SHP77 (cell line): ENCODE measurements at regions not wholly inside any gene's neighbourhood (a gene's known extent, or its start where the extent isn't known, plus 50 kb on each side); places are given as distances from the start of the nearest gene placed in this dataset.

Experiments
- DNase-seq, 2 experiments: peaks; one replicate each; lab custom pipeline; 2025; lab: John Stamatoyannopoulos, UW

- no peak for DNase-seq
Observed at GRCh38 chr17:79342376-79342775, 267.8 kb downstream of the ENGASE start.

- DNase-seq = no peak
Observed at GRCh38 chr17:79341816-79342215, 267.2 kb downstream of the ENGASE start.

- no peak for DNase-seq
Observed at GRCh38 chr17:79341222-79341780, 266.7 kb downstream of the ENGASE start.

- no peak for DNase-seq
Observed at GRCh38 chr17:79340333-79341221, 266.0 kb downstream of the ENGASE start.

- DNase-seq = no peak
Observed at GRCh38 chr17:79339321-79339720, 264.7 kb downstream of the ENGASE start.

GRCh38 chr17:79338604-79339003, 264.0 kb downstream of the ENGASE start:
- no peak for DNase-seq

GRCh38 chr17:79338152-79338551, 263.5 kb downstream of the ENGASE start:
- no peak for DNase-seq

GRCh38 chr17:79337053-79337452, 262.4 kb downstream of the ENGASE start:
- DNase-seq = no peak

GRCh38 chr17:79335456-79335855, 260.8 kb downstream of the ENGASE start:
- no peak for DNase-seq

GRCh38 chr17:79332011-79332554, 257.5 kb downstream of the ENGASE start:
- no peak for DNase-seq

- DNase-seq = no peak
Observed at GRCh38 chr17:79331492-79331891, 256.9 kb downstream of the ENGASE start.

GRCh38 chr17:79330696-79331095, 256.1 kb downstream of the ENGASE start:
- no peak for DNase-seq

GRCh38 chr17:79330229-79330628, 255.6 kb downstream of the ENGASE start:
- DNase-seq = no peak

- DNase-seq = no peak
Observed at GRCh38 chr17:79326814-79327213, 252.2 kb downstream of the ENGASE start.

GRCh38 chr17:79325709-79326430, 251.2 kb downstream of the ENGASE start:
- DNase-seq = no peak

GRCh38 chr17:79324194-79324593, 249.6 kb downstream of the ENGASE start:
- no peak for DNase-seq

GRCh38 chr17:79323566-79323965, 248.9 kb downstream of the ENGASE start:
- no peak for DNase-seq

- DNase-seq = no peak
Observed at GRCh38 chr17:79322211-79323123, 247.8 kb downstream of the ENGASE start.

- DNase-seq = no peak
Observed at GRCh38 chr17:79320331-79320730, 245.7 kb downstream of the ENGASE start.

GRCh38 chr17:79317916-79318315, 243.3 kb downstream of the ENGASE start:
- no peak for DNase-seq

GRCh38 chr17:79316805-79317204, 242.2 kb downstream of the ENGASE start:
- DNase-seq = no peak
